Heart left ventricle (tissue), 16 donors: ENCODE measurements at regions not wholly inside any gene's neighbourhood (a gene's known extent, or its start where the extent isn't known, plus 50 kb on each side); places are given as distances from the start of the nearest gene placed in this dataset.

Experiments
- ATAC-seq, 4 donors: fragments of 200-7000 bp; cut with Tn5 transposase; one replicate each; pipeline ENCODE4 v1.9.1; 2020 to 2022; ENCODE audit warnings: moderate library complexity in 4 of 4, mild to moderate bottlenecking in 3 of 4, moderate number of reproducible peaks in 1 of 4
- DNase-seq, 5 donors: peaks; one replicate each; pipeline ENCODE4 v3.0.0-alpha.2; 2020
- H3K27ac ChIP-seq, 12 donors: fragments of 200-600 bp; sonication (generic) in 4 of 12; one replicate each; pipeline versions ENCODE4 v1.5.0 to v1.8.0; 2016 to 2022; ENCODE audit warnings: mild to moderate bottlenecking in 2 of 12
- H3K27me3 ChIP-seq, 9 donors: fragments of 200-600 bp; sonication (generic) in 2 of 9; one replicate each; pipeline versions ENCODE4 v1.5.1 to v1.8.0; 2016 to 2022; ENCODE audit warnings: mild to moderate bottlenecking in 3 of 9
- H3K36me3 ChIP-seq, 9 donors: fragments of 200-600 bp; sonication (generic) in 2 of 9; one replicate each; pipeline versions ENCODE4 v1.5.0 to v1.8.0; 2018 to 2022; ENCODE audit warnings: mild to moderate bottlenecking in 2 of 9
- H3K4me1 ChIP-seq, 12 donors: fragments of 200-600 bp; sonication (generic) in 4 of 12; one replicate each; pipeline versions ENCODE4 v1.5.0 to v1.8.0; 2016 to 2022; ENCODE audit warnings: mild to moderate bottlenecking in 3 of 12
- H3K4me3 ChIP-seq, 12 donors: fragments of 200-600 bp; sonication (generic) in 4 of 12; one replicate each; pipeline versions ENCODE4 v1.5.0 to v1.8.0; 2017 to 2022; ENCODE audit warnings: mild to moderate bottlenecking in 9 of 12, moderate library complexity in 4 of 12
- H3K9me3 ChIP-seq, 12 donors: fragments of 200-600 bp; sonication (generic) in 4 of 12; one replicate each; pipeline versions ENCODE4 v1.5.0 to v1.8.0; 2016 to 2022; ENCODE audit warnings: mild to moderate bottlenecking in 1 of 12
- CTCF ChIP-seq, 12 donors: fragments of 200-600 bp; sonication (generic) in 4 of 12; IDR thresholded peaks; one replicate each; pipeline versions ENCODE4 v1.5.0 to v1.8.0; 2018 to 2022; ENCODE audit warnings: antibody characterized with exemption in 12 of 12, mild to moderate bottlenecking in 5 of 12
- POLR2A ChIP-seq, 2 donors: fragments of 450-650 bp; IDR thresholded peaks; one replicate each; pipeline ENCODE4 v1.6.1; 2017; ENCODE audit warnings: antibody characterized with exemption in 2 of 2, mild to moderate bottlenecking in 2 of 2, moderate library complexity in 2 of 2
- WGBS, 4 donors: extraction: QIAGEN DNeasy Blood & Tissue Kit in 2 of 4; methylation state at CpG; one replicate each; pipeline versions ENCODE4 v1.1.5 to v1.1.7; 2013 to 2018; 5-methylcytosine and 5-hydroxymethylcytosine counted together
- intact Hi-C, 10 donors: fragments of 100-400 bp; cut with DNase I; formaldehyde crosslinking; loops; one replicate each; pipeline versions ENCODE4 v1.11.1 to v1.14.2; 2022
- donor health status: ischemic (EF 13 %, LVEDD 7.1; RV severe dilation, severe dysfunction).
- donor health status: healthy with polysubstance abuse.
- donor health status: DM: no; HTN: yes; CAD: no.
- donor health status: DM: no; HTN: no; CAD: no.
- donor health status: ischemic (EF 25% LVEDD 6.9; RV normal size, moderate dysfunction).
- donor health status: ischemic (EF 25% LVEDD 5.7; RV mildly dilated, moderate dysfunction).
- donor health status: healthy.
- donor health status: DM: yes; HTN: yes; CAD: no.
- donor health status: ischemic (EF 35%, LVEDD 5.7; RV mildly dilated, moderate dysfunction).
- donor health status: nonischemic (EF 11% LVEDD 7.7; RV severe dilation, severe dysfunction).
- donor health status: DM: yes; HTN: yes; CAD: no.
- donor health status: PGD.
- donor health status: ischemic (EF 29% LVEDD 5.4; RV normal size, mild dysfunction).
- donor health status: nonischemic (EF 23%, LVEDD 6.1; RV moderate dilation, normal function).

GRCh38 chrX:130974323-130974722, 71.3 kb upstream of the ENOX2 start:
- intact Hi-C loops = no loop called here
- no peak for DNase-seq
- ATAC-seq = no peak
- Histone ChIP-seq H3K9me3 (no peaks in the 10 kb centered on the region), H3K4me1 (no peaks in the 10 kb centered on the region), H3K27me3 (peaks cover 0 to 55% (median 0%) of the 10 kb centered on the region in 9 donors), H3K4me3 (no peak overlapping the region), H3K27ac (no peak overlapping the region), H3K36me3 (no peaks in the 10 kb centered on the region)
- TF ChIP-seq CTCF (IDR thresholded peaks at IDR 0.05) (no peak), POLR2A (IDR thresholded peaks at IDR 0.05) (no peak)
- WGBS, 4 donors = 41 to 70% (median 45%) methylated on average over 1 of the region's 1 CpG

GRCh38 chrX:130975947-130976346, 72.9 kb upstream of the ENOX2 start:
- Histone ChIP-seq H3K9me3 (no peaks in the 10 kb centered on the region), H3K36me3 (no peaks in the 10 kb centered on the region), H3K4me1 (no peaks in the 10 kb centered on the region), H3K4me3 (no peak overlapping the region), H3K27ac (no peak overlapping the region), H3K27me3 (peaks cover 0 to 57% (median 0%) of the 10 kb centered on the region in 9 donors)
- peak; percentile 20 to 56 (median 40) for TF ChIP-seq CTCF (IDR thresholded peaks at IDR 0.05)
- no peak for TF ChIP-seq POLR2A (IDR thresholded peaks at IDR 0.05)
- intact Hi-C loops = loop anchor here in 8 of 10 donors (1.0 to 5.0 kb wide), 4 partner anchors 656 to 701 kb away; no protein-coding TSS in a partner anchor
- ATAC-seq (peak in 1 of 4 donors; percentile 60), DNase-seq (no peak)
- 6 to 14% (median 9%) methylated on average over 7 of the region's 7 CpGs for WGBS, 4 donors

- ATAC-seq (no peak), DNase-seq (no peak)
- WGBS, 4 donors = 53 to 64% (median 62%) methylated on average over 2 of the region's 2 CpGs
- Histone ChIP-seq H3K4me1 (no peaks in the 10 kb centered on the region), H3K4me3 (no peak overlapping the region), H3K9me3 (no peaks in the 10 kb centered on the region), H3K36me3 (no peaks in the 10 kb centered on the region), H3K27ac (no peak overlapping the region), H3K27me3 (peaks cover 0 to 51% (median 0%) of the 10 kb centered on the region in 9 donors)
- TF ChIP-seq CTCF (IDR thresholded peaks at IDR 0.05) (no peak), POLR2A (IDR thresholded peaks at IDR 0.05) (no peak)
- intact Hi-C loops = no loop called here
Measured at GRCh38 chrX:130981836-130982235, 76.3 kb upstream of the ARHGAP36 start.

- Histone ChIP-seq H3K27me3 (peaks cover 0 to 42% (median 0%) of the 10 kb centered on the region in 9 donors), H3K27ac (no peak overlapping the region), H3K36me3 (no peaks in the 10 kb centered on the region), H3K4me1 (no peaks in the 10 kb centered on the region), H3K9me3 (no peaks in the 10 kb centered on the region), H3K4me3 (no peak overlapping the region)
- 51 to 58% (median 55%) methylated on average over 4 of the region's 4 CpGs for WGBS, 4 donors
- DNase-seq = no peak
- intact Hi-C loops = no loop called here
- ATAC-seq = no peak
- no peak for TF ChIP-seq POLR2A (IDR thresholded peaks at IDR 0.05)
- no peak for TF ChIP-seq CTCF (IDR thresholded peaks at IDR 0.05)
Measured at GRCh38 chrX:130984782-130985181, 73.4 kb upstream of the ARHGAP36 start.
